Right ventricle myocardium inferior (tissue), 1 donor: ENCODE measurements at regions not wholly inside any gene's neighbourhood (a gene's known extent, or its start where the extent isn't known, plus 50 kb on each side); places are given as distances from the start of the nearest gene placed in this dataset.
"Not testable (repeated sequence)": the region's sequence is repeated elsewhere in the genome, so short reads cannot be mapped to it uniquely, and the experiment has no call there.

ENCODE experiments used
- ATAC-seq: fragments of 200-7000 bp; cut with Tn5 transposase; one replicate; pipeline ENCODE4 v1.9.1; 2020; ENCODE audit warnings: mild to moderate bottlenecking, moderate library complexity
- DNase-seq: peaks from one replicate; pipeline ENCODE4 v3.0.0; 2021; ENCODE audit errors: missing footprints
- intact Hi-C: fragments of 100-400 bp; cut with DNase I; formaldehyde crosslinking; loops from one replicate; pipeline ENCODE4 v1.11.0; 2022
- donor health status: DM: no; HTN: yes; CAD: no; lungs with severe emphysema.

DNA sequence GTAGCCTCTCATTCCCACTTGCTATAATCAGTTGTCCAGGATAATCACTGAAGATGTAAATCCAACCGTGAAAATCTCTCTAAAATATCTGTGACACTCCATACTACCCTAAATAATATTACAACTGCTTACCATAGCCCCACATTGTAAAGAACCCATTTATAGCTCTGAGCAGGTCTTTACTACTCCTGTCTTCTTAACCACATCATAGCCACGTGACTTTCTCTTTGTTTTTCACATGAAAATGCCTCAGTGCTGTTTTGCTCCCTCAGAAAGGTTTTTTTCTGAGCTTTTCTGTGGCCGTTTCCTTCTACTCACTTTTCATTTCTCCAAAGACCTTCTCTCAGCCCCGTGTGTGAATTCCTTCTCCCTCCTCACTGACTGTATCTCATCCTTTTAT lies 662.2 kb upstream of the ADARB2 start:
- no peak for ATAC-seq
- DNase-seq = no peak
- intact Hi-C loops = no loop called here

DNA sequence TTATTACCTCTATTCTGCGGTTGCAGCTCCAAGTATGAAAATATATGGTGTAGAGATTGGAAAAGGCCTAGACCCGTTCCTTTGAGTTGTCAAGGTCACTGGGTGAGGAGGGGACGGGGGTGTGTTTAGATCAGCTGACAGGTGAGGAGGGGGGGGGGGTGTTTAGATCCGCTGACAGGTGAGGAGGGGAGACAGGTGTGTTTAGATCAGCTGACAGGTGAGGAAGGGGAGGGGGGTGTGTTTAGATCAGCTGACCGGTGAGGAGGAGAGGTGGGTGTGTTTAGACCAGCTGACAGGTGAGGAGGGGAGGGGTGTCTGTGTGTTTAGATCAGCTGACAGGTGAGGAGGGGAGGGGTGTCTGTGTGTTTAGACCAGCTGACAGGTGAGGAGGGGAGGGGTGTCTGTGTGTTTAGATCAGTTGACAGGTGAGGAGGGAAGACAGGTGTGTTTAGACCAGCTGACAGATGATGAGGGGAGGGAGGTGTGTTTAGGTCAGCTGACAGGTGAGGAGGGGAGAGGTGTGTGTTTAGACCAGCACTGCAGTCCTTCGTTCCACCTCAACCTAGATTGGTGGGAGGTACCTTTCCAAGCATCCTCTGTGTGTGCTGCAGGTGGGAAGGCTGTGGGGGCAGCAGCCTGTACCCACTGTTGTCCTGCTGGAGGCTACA lies 655.0 kb upstream of the ADARB2 start:
- ATAC-seq (peak; percentile 26), DNase-seq (no peak)
- intact Hi-C loops = no loop called here

DNA sequence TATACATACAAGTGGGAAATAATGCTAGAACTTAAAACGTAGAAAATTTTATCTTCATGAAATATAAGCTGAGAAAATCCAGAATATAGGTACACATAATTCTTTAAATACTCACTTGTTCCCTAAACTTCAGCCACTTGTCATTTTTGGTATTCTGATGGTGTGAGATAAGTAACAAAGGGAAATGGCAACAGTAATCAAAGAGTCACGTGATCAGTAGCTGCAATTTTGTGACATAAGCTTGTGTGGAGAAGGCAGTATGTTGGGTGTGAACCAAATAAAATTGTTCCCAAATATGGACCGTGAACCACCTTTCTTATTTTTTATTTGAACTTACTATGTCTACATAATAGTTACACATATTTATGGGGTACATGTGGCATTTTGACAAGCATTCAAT lies 650.3 kb upstream of the ADARB2 start:
- intact Hi-C loops = no loop called here
- no peak for ATAC-seq

GRCh38 chr10:2387261-2387660 lies 649.9 kb upstream of the ADARB2 start:
- intact Hi-C loops = no loop called here
- DNase-seq (no peak), ATAC-seq (no peak)

More for the DNA sequence above, 650.3 kb upstream of the ADARB2 start:
- no peak for DNase-seq

DNA sequence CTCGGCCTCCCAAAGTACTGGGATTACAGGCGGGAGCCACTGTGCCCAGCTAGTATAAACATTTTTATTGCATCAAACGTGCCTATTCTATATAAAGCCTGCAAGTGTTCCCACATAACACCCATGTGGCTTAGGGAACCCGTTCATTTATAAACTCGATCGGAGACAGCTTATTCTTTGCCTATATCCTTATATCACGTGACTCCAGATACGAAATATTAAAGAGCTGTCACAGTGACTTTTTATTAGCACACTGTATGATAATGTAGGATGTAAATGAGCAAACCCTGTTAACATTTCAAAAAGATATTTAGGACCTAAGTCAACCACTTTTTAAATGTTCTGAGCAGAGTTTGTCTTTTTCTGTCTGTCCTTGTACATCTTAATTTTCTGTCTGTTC lies 642.9 kb upstream of the ADARB2 start:
- DNase-seq (no peak), ATAC-seq (no peak)
- intact Hi-C loops = no loop called here

DNA sequence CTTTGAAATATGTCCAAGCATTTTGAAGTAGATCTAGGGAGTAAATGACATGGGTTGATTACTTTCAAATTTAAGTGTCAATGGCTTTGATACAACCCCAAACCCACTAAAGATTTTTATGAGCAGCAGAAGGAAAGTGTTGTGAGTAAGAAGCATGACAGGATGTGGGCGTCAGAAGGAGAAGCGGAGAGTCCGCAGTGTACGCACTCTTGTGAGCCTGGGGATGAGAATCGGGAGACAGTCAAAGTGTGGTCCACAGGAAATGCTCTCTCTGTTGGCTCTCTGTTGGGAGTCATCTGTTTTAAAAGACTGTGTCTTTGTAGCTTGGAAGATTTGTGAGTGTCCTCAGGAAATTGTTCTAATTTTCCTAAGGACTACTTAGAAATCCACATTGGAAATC lies 629.8 kb upstream of the ADARB2 start:
- DNase-seq (no peak), ATAC-seq (no peak)
- intact Hi-C loops = no loop called here

GRCh38 chr10:2366264-2366931 lies 629.1 kb upstream of the ADARB2 start:
- no peak for ATAC-seq

DNA sequence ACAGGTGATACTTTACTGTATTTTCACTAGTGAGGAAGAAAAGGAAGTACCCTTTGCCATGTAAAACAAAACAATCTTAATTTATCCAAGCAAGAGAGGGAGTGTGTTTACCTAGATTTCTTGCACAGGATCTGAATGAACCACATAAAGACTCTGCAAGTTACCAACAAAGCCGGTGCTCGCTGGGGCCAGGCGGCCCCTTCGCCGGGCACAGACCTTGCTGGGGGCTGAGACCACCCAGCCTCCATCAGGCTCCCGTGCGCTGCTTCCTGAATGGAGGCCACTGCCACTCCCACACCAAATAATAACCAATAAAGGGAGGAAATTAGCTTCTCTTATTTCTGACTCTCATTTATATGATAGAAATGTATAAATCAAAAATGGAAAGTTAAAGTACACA lies 625.0 kb upstream of the ADARB2 start:
- ATAC-seq = no peak
- no peak for DNase-seq
- intact Hi-C loops = no loop called here

More at GRCh38 chr10:2366264-2366931, 629.1 kb upstream of the ADARB2 start:
- intact Hi-C loops = no loop called here
- no peak for DNase-seq

DNA sequence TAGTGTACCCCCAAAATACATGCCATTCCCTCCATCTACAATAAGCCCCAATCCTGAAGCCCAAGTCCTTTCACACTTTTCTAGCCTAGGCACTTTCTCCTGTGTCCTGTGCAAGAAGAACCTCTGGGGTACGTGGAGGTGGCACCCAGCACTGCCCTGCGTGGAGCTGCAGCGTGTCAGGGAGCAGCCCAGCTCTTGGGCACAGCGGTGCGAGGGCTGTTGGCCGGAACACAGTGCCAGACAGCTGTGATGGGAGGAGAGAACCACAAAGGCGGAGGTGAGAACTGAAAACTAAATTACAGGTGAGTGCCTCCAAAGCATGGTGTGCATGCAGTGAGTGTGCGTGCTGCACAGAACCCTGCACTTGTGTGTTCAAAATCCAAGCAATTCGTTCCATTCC lies 621.3 kb upstream of the ADARB2 start:
- DNase-seq (no peak), ATAC-seq (no peak)
- intact Hi-C loops = no loop called here

DNA sequence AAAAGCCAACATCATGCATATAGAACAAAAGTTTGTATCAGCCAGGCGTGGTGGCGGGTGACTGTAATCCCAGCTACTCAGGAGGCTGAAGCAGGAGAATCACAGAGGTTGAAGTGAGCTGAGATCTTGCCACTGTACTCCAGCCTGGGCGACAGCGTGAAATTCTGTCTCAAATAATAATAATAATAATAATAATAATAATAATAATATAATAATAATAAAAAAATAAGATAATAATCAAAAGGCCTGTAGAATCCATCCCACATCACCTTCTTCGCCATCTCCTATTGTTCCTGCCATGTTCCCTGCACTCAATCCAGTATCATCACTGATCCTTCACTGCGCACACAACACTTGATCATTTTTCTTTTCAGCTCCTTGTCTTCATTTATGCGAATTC lies 619.3 kb upstream of the ADARB2 start:
- ATAC-seq = no peak
- DNase-seq = no peak
- intact Hi-C loops = no loop called here

GRCh38 chr10:2351566-2351965 lies 614.2 kb upstream of the ADARB2 start:
- ATAC-seq = no peak
- intact Hi-C loops = no loop called here
- DNase-seq = no peak

DNA sequence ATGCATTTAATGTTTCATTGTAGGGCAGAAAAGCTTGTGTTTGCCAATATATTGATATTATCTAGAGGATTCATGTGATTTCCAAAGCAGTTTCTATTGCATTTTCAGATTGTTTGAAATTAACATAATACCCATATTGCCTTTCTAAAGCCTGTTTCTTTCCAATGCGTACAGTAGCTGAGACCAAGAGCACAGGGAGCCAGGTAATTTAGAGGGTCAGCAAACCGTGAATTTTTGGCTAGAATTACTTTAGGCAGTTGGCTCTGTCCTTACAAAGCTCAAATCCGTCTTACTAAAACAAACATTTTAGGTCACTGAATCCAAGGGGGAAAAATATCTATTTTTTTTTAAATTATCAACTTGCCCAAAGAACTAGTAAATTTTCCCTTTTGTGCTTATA lies 604.9 kb upstream of the ADARB2 start:
- no peak for ATAC-seq
- intact Hi-C loops = no loop called here
- no peak for DNase-seq

GRCh38 chr10:2340831-2341647 lies 603.7 kb upstream of the ADARB2 start:
- intact Hi-C loops = no loop called here
- DNase-seq (no peak), ATAC-seq (no peak)

DNA sequence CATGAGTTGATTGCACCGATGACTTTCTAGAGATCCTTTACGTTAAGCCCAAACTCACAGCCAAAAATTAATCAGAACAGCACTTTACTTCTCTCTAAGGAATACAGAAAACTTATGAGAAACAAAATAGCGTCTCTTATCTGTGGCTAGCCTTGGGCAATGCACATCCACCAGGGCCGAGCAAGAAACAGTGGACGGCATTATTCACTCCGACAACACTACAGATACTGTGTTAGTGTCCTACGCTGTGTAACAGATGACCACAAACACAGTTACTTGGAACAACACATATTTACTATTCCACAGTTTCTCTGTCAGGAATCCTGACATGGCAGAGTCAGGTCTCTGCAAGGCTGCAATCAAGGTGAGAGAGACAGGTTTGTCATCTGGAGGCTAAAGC lies 598.3 kb upstream of the ADARB2 start:
- no peak for ATAC-seq
- DNase-seq = no peak
- intact Hi-C loops = no loop called here

DNA sequence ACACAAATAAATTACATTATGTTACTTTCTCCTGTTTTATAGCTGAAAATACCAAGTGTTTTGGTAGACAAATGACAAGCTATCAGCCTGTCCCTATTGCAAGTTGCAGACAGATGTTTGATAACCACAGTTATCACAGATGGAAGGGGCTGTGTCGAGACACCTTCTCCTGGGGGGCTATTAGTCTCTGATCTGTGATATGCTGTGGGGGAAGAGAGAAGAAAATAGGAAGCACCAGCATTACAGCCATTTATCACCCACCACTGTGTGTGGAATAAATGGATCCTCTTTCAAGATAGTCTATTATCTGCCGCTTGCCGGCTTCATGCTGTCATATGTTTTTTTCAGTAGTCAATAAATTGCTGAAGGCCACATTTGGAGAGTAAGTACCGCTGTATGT lies 597.2 kb upstream of the ADARB2 start:
- DNase-seq (no peak), ATAC-seq (no peak)
- intact Hi-C loops = no loop called here

GRCh38 chr10:2329082-2329481 lies 591.8 kb upstream of the ADARB2 start:
- intact Hi-C loops = no loop called here
- DNase-seq (no peak), ATAC-seq (no peak)

DNA sequence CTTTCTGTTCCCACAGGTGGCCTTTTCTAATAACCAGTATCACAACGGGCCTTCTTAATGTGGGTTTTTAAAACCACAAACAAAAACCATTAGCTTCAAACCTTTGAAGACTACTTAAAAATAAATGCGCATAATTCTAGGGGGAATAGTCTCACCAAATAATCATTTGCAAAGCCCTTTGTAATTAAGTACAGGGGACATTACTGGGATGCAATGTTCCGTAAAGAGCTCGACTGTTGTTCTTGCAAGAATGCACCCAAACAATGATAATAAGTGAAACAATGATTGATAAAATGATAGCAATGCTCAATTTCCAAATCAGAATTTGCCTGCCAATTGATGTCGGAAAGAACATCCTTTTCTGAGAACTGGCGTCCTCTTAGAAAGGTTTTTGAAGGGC lies 589.1 kb upstream of the ADARB2 start:
- intact Hi-C loops = no loop called here
- DNase-seq (no peak), ATAC-seq (no peak)

DNA sequence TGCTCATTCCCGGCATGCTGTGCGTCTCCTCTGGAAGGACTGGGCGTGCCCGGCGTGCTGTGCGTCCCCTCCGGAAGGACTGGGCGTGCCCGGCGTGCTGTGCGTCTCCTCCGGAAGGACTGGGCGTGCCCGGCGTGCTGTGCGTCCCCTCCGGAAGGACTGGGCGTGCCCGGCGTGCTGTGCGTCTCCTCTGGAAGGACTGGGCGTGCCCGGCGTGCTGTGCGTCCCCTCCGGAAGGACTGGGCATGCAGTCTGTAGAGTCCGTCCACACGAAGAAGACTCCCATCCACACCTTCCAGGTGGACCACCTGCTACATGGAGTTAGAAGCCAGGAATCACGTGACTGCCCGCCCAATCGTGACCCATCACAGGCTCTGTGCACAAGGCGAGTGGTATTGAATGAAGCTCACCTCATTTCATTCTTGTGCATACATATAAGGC lies 577.7 kb upstream of the ADARB2 start:
- ATAC-seq, intact Hi-C loops, DNase-seq: not testable (repeated sequence)

DNA sequence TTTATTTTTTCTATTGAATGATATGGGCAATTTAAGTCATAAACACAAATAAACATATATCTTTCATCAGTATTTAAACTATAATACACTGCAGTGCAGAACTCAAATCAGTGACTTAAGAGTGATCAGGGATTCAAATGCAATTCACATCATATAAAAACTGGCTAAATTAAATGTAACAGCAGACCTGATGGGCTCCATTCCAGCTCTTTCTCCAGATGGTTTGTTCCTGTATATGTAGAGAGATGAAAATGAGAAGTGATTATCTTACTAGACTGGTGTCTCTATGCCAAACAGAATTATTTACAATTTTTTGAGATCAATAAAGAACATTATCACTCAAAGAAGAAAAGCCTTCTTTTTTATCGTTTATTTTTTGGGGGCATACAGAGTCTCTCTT lies 568.8 kb upstream of the ADARB2 start:
- intact Hi-C loops = no loop called here
- ATAC-seq = no peak
- no peak for DNase-seq

GRCh38 chr10:2303169-2303568 lies 565.8 kb upstream of the ADARB2 start:
- ATAC-seq (no peak), DNase-seq (no peak)
- intact Hi-C loops = no loop called here
